SH-SY5Y (cell line): ENCODE measurements at regions not wholly inside any gene's neighbourhood (a gene's known extent, or its start where the extent isn't known, plus 50 kb on each side); places are given as distances from the start of the nearest gene placed in this dataset.

ENCODE experiments used
- GATA2 ChIP-seq: IDR thresholded peaks from 2 replicates; pipeline ENCODE4 v1.6.1; 2011; ENCODE audit warnings: mild to moderate bottlenecking, low read depth, low read length
- GATA3 ChIP-seq: IDR thresholded peaks from 2 replicates; pipeline ENCODE4 v1.6.1; 2011; ENCODE audit warnings: low read depth, mild to moderate bottlenecking, low read length, moderate library complexity

DNA sequence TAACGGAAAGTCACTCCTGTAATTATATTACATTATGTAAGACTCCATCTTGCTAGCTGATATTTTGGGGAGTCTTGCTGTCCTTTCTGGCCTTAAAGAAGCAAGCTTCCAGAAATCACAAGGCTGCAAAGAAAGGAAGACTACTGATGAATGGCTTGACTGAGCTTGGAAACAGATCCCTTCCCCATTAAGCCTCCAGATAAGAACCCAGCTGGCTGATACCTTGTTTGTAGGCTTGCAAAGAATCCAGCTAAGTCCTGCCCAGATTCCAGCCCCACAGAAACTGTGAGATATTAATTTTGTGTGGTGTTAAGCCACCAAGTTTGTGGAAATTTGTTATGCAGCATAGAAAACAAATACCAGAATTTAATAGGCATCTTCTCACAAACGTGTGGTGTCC lies 49.9 kb upstream of the TMEM106B start:
- no peak for TF ChIP-seq GATA2
- no peak for TF ChIP-seq GATA3
